SK-N-SH treated with all-trans-retinoic acid at 6 μM for 48 hours (cell line): ENCODE measurements at regions not wholly inside any gene's neighbourhood (a gene's known extent, or its start where the extent isn't known, plus 50 kb on each side); places are given as distances from the start of the nearest gene placed in this dataset.
A peak's percentile ranks its signal among the peaks of the same experiment; 100 is the strongest.

ENCODE experiments used
- ATAC-seq: fragments of 200-7000 bp; cut with Tn5 transposase; 3 replicates; pipeline ENCODE4 v1.9.1; 2020; ENCODE audit warnings: mild to moderate bottlenecking, moderate library complexity
- ARNTL ChIP-seq: fragments of 450-650 bp; formaldehyde crosslinking; IDR thresholded peaks from 2 replicates; pipeline ENCODE4 v1.5.0; 2020; ENCODE audit warnings: low read depth, mild to moderate bottlenecking, moderate library complexity, borderline replicate concordance
- BACH2 ChIP-seq: fragments of 250-450 bp; sonication (Bioruptor Pico); IDR thresholded peaks from 2 replicates; pipeline ENCODE4 v1.9.0; 2021; ENCODE audit warnings: mild to moderate bottlenecking, borderline replicate concordance
- CREB5 ChIP-seq: fragments of 250-450 bp; sonication (Bioruptor Pico); IDR thresholded peaks from 2 replicates; pipeline ENCODE4 v1.5.1; 2020; ENCODE audit warnings: low read depth, mild to moderate bottlenecking, moderate library complexity
- CSDC2 ChIP-seq: fragments of 250-450 bp; sonication (Bioruptor Pico); IDR thresholded peaks from 2 replicates; pipeline ENCODE4 v1.5.0; 2020; ENCODE audit warnings: mild to moderate bottlenecking, moderate library complexity
- ESRRG ChIP-seq: fragments of 250-450 bp; sonication (Bioruptor Pico); IDR thresholded peaks from 2 replicates; pipeline ENCODE4 v1.6.1; 2021; ENCODE audit warnings: mild to moderate bottlenecking
- GLIS3 ChIP-seq: fragments of 250-450 bp; sonication (Bioruptor Pico); IDR thresholded peaks from 2 replicates; pipeline ENCODE4 v1.5.0; 2020; ENCODE audit warnings: mild to moderate bottlenecking, moderate library complexity
- ISL1 ChIP-seq: fragments of 250-450 bp; sonication (Bioruptor Pico); IDR thresholded peaks from 2 replicates; pipeline ENCODE4 v2.1.2; 2022; ENCODE audit warnings: mild to moderate bottlenecking, moderate library complexity
- OSR1 ChIP-seq: fragments of 250-450 bp; sonication (Bioruptor Pico); IDR thresholded peaks from 2 replicates; pipeline ENCODE4 v1.8.0; 2022; ENCODE audit warnings: moderate library complexity, mild to moderate bottlenecking, inconsistent platforms
- PATZ1 ChIP-seq: fragments of 250-450 bp; sonication (Bioruptor Pico); IDR thresholded peaks from 2 replicates; pipeline ENCODE4 v1.8.0; 2020; ENCODE audit warnings: mild to moderate bottlenecking, moderate library complexity, borderline replicate concordance
- POU6F1 ChIP-seq: fragments of 250-450 bp; sonication (Bioruptor Pico); IDR thresholded peaks from 2 replicates; pipeline ENCODE4 v1.8.0; 2021; ENCODE audit warnings: low read depth, mild to moderate bottlenecking, moderate library complexity, borderline replicate concordance
- PPARA ChIP-seq: fragments of 250-450 bp; sonication (Bioruptor Pico); IDR thresholded peaks from 2 replicates; pipeline ENCODE4 v1.5.0; 2020; ENCODE audit warnings: mild to moderate bottlenecking, borderline replicate concordance
- RARB ChIP-seq: fragments of 250-450 bp; sonication (Bioruptor Pico); IDR thresholded peaks from 2 replicates; pipeline ENCODE4 v1.8.0; 2021; ENCODE audit warnings: mild to moderate bottlenecking, moderate library complexity
- SNAI2 ChIP-seq: fragments of 250-450 bp; sonication (Bioruptor Pico); IDR thresholded peaks from 2 replicates; pipeline ENCODE4 v1.5.0; 2020; ENCODE audit warnings: mild to moderate bottlenecking, moderate library complexity
- TCF4 ChIP-seq: fragments of 250-450 bp; sonication (Bioruptor Pico); IDR thresholded peaks from 2 replicates; pipeline ENCODE4 v1.8.0; 2021; ENCODE audit warnings: mild to moderate bottlenecking, moderate library complexity, borderline replicate concordance
- TOX ChIP-seq: fragments of 250-450 bp; sonication (Bioruptor Pico); IDR thresholded peaks from 2 replicates; pipeline ENCODE4 v1.8.0; 2021; ENCODE audit warnings: mild to moderate bottlenecking, moderate library complexity, borderline replicate concordance
- TSHZ2 ChIP-seq: fragments of 250-450 bp; sonication (Bioruptor Pico); IDR thresholded peaks from 2 replicates; pipeline ENCODE4 v1.5.0; 2020; ENCODE audit warnings: mild to moderate bottlenecking, moderate library complexity
- ZC3H10 ChIP-seq: fragments of 250-450 bp; sonication (Bioruptor Pico); IDR thresholded peaks from 2 replicates; pipeline ENCODE4 v1.5.1; 2021; ENCODE audit warnings: mild to moderate bottlenecking, moderate library complexity
- ZFP3 ChIP-seq: fragments of 250-450 bp; sonication (Bioruptor Pico); IDR thresholded peaks from 2 replicates; pipeline ENCODE4 v1.5.0; 2020; ENCODE audit warnings: mild to moderate bottlenecking, moderate library complexity
- ZFP30 ChIP-seq: fragments of 450-650 bp; formaldehyde crosslinking; IDR thresholded peaks from 2 replicates; pipeline ENCODE4 v1.5.0; 2022; ENCODE audit warnings: mild to moderate bottlenecking, moderate library complexity
- ZNF70 ChIP-seq: fragments of 450-650 bp; formaldehyde crosslinking; IDR thresholded peaks from 2 replicates; pipeline ENCODE4 v1.5.0; 2020; ENCODE audit warnings: mild to moderate bottlenecking, moderate library complexity
- ZNF8 ChIP-seq: fragments of 450-650 bp; formaldehyde crosslinking; IDR thresholded peaks from 2 replicates; pipeline ENCODE4 v1.5.0; 2020; ENCODE audit warnings: mild to moderate bottlenecking, moderate library complexity

GRCh38 chr1:104182251-104182650, 432.6 kb downstream of the AMY1C start (continued):
- TF ChIP-seq POU6F1: no peak
- TF ChIP-seq ZC3H10: no peak
- TF ChIP-seq RARB (CRISPR knock-in tag): no peak

- no peak for TF ChIP-seq CREB5 (CRISPR knock-in tag)
- no peak for TF ChIP-seq PPARA
- TF ChIP-seq ARNTL: no peak
- TF ChIP-seq TCF4 (CRISPR knock-in tag): no peak
- TF ChIP-seq POU6F1: no peak
- TF ChIP-seq ZNF8 (CRISPR knock-in tag): no peak
- TF ChIP-seq CSDC2 (CRISPR knock-in tag): no peak
- no peak for TF ChIP-seq SNAI2 (CRISPR knock-in tag)
- no peak for TF ChIP-seq TOX
- TF ChIP-seq ISL1: no peak
- TF ChIP-seq ZC3H10: no peak
- no peak for TF ChIP-seq PATZ1 (CRISPR knock-in tag)
- no peak for TF ChIP-seq ZFP3 (CRISPR knock-in tag)
- TF ChIP-seq ESRRG: no peak
- no peak for TF ChIP-seq OSR1 (CRISPR knock-in tag)
- no peak for TF ChIP-seq ZFP30 (CRISPR knock-in tag)
- no peak for TF ChIP-seq ZNF70 (CRISPR knock-in tag)
- no peak for TF ChIP-seq GLIS3 (CRISPR knock-in tag)
- no peak for TF ChIP-seq BACH2 (CRISPR knock-in tag)
- TF ChIP-seq, all 23 proteins: peak for 0
- ATAC-seq: no peak
Measured at GRCh38 chr1:104189207-104189606, 439.5 kb downstream of the AMY1C start.

- no peak for TF ChIP-seq POU6F1
Measured at GRCh38 chr1:104190821-104191220, 441.1 kb downstream of the AMY1C start.

GRCh38 chr1:104195395-104195794, 445.7 kb downstream of the AMY1C start:
- TF ChIP-seq PPARA (no peak), ISL1 (peak; percentile 21; the same call in 1 of the 2 replicates)
- no peak for ATAC-seq

More at GRCh38 chr1:104190821-104191220, 441.1 kb downstream of the AMY1C start:
- ATAC-seq: no peak

- ATAC-seq: no peak
- TF ChIP-seq PPARA: no peak
- no peak for TF ChIP-seq ZNF70 (CRISPR knock-in tag)
- TF ChIP-seq ESRRG: no peak
- peak; percentile 79 for TF ChIP-seq TCF4 (CRISPR knock-in tag)
- 0 out of 2 replicates have a peak, but pooled peaks have one; percentile 33 for TF ChIP-seq TSHZ2 (CRISPR knock-in tag)
- no peak for TF ChIP-seq ZC3H10
- TF ChIP-seq RARB (CRISPR knock-in tag): no peak
- no peak for TF ChIP-seq POU6F1
- TF ChIP-seq TOX: no peak
- no peak for TF ChIP-seq ZFP30 (CRISPR knock-in tag)
- TF ChIP-seq SNAI2 (CRISPR knock-in tag): no peak
- no peak for TF ChIP-seq ZNF8 (CRISPR knock-in tag)
- TF ChIP-seq ARNTL: no peak
- no peak for TF ChIP-seq CSDC2 (CRISPR knock-in tag)
- TF ChIP-seq, all 23 proteins: peak for 2
Measured at GRCh38 chr1:104196136-104196535, 446.4 kb downstream of the AMY1C start.
